T-helper 2 cell treated with Interferon-gamma antibody and Interleukin-4, amounts not matched to agents 5 μg/mL and 100 μg/mL, for 36 hours (primary cell): ENCODE measurements at regions not wholly inside any gene's neighbourhood (a gene's known extent, or its start where the extent isn't known, plus 50 kb on each side); places are given as distances from the start of the nearest gene placed in this dataset.

Source experiments
- DNase-seq: peaks from one replicate; pipeline ENCODE4 v3.0.0; 2021; ENCODE audit warnings: low spot score
- H3K27ac Mint-ChIP-seq: one replicate; pipeline ENCODE4 v1.8.0; 2021; ENCODE audit warnings: mild to moderate bottlenecking, mixed read lengths
- H3K27me3 Mint-ChIP-seq: one replicate; pipeline ENCODE4 v1.8.0; 2021; ENCODE audit warnings: low read depth, mixed read lengths
- H3K36me3 Mint-ChIP-seq: one replicate; pipeline ENCODE4 v1.8.0; 2021; ENCODE audit warnings: low read depth, mixed read lengths
- H3K4me1 Mint-ChIP-seq: one replicate; pipeline ENCODE4 v1.8.0; 2021; ENCODE audit warnings: low read depth, mixed read lengths
- H3K4me3 Mint-ChIP-seq: one replicate; pipeline ENCODE4 v1.8.0; 2022; ENCODE audit warnings: mild to moderate bottlenecking, moderate library complexity, mixed read lengths
- H3K9me3 Mint-ChIP-seq: one replicate; pipeline ENCODE4 v1.8.0; 2021; ENCODE audit warnings: mixed read lengths

GRCh38 chr11:19328586-19329311 lies 88.0 kb upstream of the E2F8 start:
- Mint-ChIP-seq H3K4me1 (no peaks in the 10 kb centered on the region), H3K27me3 (peaks cover 3% of the 10 kb centered on the region), H3K4me3 (no peak overlapping the region), H3K36me3 (no peaks in the 10 kb centered on the region), H3K9me3 (no peaks in the 10 kb centered on the region), H3K27ac (no peak overlapping the region)
- no peak for DNase-seq

- H3K9me3 Mint-ChIP-seq, result no peaks in the 10 kb centered on the region
- no peak overlapping the region for H3K27ac Mint-ChIP-seq
- no peak for DNase-seq
- peaks cover 7% of the 10 kb centered on the region for H3K27me3 Mint-ChIP-seq
- no peaks in the 10 kb centered on the region for H3K36me3 Mint-ChIP-seq
- no peak overlapping the region for H3K4me3 Mint-ChIP-seq
- H3K4me1 Mint-ChIP-seq, result no peaks in the 10 kb centered on the region
These were observed 86.5 kb upstream of the E2F8 start for GRCh38 chr11:19327280-19327679.

GRCh38 chr11:19326499-19326898 lies 85.8 kb upstream of the E2F8 start:
- Mint-ChIP-seq H3K4me1 (no peaks in the 10 kb centered on the region), H3K27ac (no peak overlapping the region), H3K36me3 (no peaks in the 10 kb centered on the region), H3K9me3 (no peaks in the 10 kb centered on the region), H3K4me3 (no peak overlapping the region), H3K27me3 (peaks cover 10% of the 10 kb centered on the region)
- no peak for DNase-seq

GRCh38 chr11:19323502-19323901 lies 82.8 kb upstream of the E2F8 start:
- H3K36me3 Mint-ChIP-seq, result no peaks in the 10 kb centered on the region
- H3K27me3 Mint-ChIP-seq, result peaks cover 10% of the 10 kb centered on the region
- no peaks in the 10 kb centered on the region for H3K4me1 Mint-ChIP-seq
- H3K27ac Mint-ChIP-seq, result no peak overlapping the region
- H3K4me3 Mint-ChIP-seq, result no peak overlapping the region
- DNase-seq, result no peak
- H3K9me3 Mint-ChIP-seq, result no peaks in the 10 kb centered on the region

- no peak for DNase-seq
- Mint-ChIP-seq H3K27me3 (peaks cover 10% of the 10 kb centered on the region), H3K9me3 (no peaks in the 10 kb centered on the region), H3K36me3 (no peaks in the 10 kb centered on the region), H3K4me3 (no peak overlapping the region), H3K4me1 (no peaks in the 10 kb centered on the region), H3K27ac (no peak overlapping the region)
These were observed 80.6 kb upstream of the E2F8 start for GRCh38 chr11:19321351-19321750.

- H3K4me1 Mint-ChIP-seq, result no peaks in the 10 kb centered on the region
- no peaks in the 10 kb centered on the region for H3K36me3 Mint-ChIP-seq
- H3K4me3 Mint-ChIP-seq, result no peak overlapping the region
- no peak for DNase-seq
- no peak overlapping the region for H3K27ac Mint-ChIP-seq
- H3K27me3 Mint-ChIP-seq, result peaks cover 10% of the 10 kb centered on the region
- no peaks in the 10 kb centered on the region for H3K9me3 Mint-ChIP-seq
These were observed 80.1 kb upstream of the E2F8 start for GRCh38 chr11:19320827-19321226.

GRCh38 chr11:19316434-19316833 lies 75.7 kb upstream of the E2F8 start:
- Mint-ChIP-seq H3K4me1 (no peaks in the 10 kb centered on the region), H3K36me3 (no peaks in the 10 kb centered on the region), H3K27ac (no peak overlapping the region), H3K4me3 (no peak overlapping the region), H3K9me3 (no peaks in the 10 kb centered on the region), H3K27me3 (peaks cover 3% of the 10 kb centered on the region)
- no peak for DNase-seq

- no peak for DNase-seq
- no peak overlapping the region for H3K4me3 Mint-ChIP-seq
- H3K27me3 Mint-ChIP-seq, result no peaks in the 10 kb centered on the region
- no peak overlapping the region for H3K27ac Mint-ChIP-seq
- no peaks in the 10 kb centered on the region for H3K36me3 Mint-ChIP-seq
- H3K4me1 Mint-ChIP-seq, result no peaks in the 10 kb centered on the region
- H3K9me3 Mint-ChIP-seq, result no peaks in the 10 kb centered on the region
These were observed 74.8 kb upstream of the E2F8 start for GRCh38 chr11:19315511-19315910.

- Mint-ChIP-seq H3K27me3 (no peaks in the 10 kb centered on the region), H3K27ac (no peak overlapping the region), H3K4me3 (no peak overlapping the region), H3K4me1 (no peaks in the 10 kb centered on the region), H3K36me3 (no peaks in the 10 kb centered on the region), H3K9me3 (no peaks in the 10 kb centered on the region)
- DNase-seq, result no peak
These were observed 72.4 kb upstream of the E2F8 start for GRCh38 chr11:19313140-19313539.

GRCh38 chr11:19311308-19312030 lies 70.7 kb upstream of the E2F8 start:
- no peak overlapping the region for H3K27ac Mint-ChIP-seq
- H3K4me1 Mint-ChIP-seq, result no peaks in the 10 kb centered on the region
- H3K9me3 Mint-ChIP-seq, result no peaks in the 10 kb centered on the region
- H3K36me3 Mint-ChIP-seq, result no peaks in the 10 kb centered on the region
- peak; percentile 7 for DNase-seq
- H3K4me3 Mint-ChIP-seq, result no peak overlapping the region
- H3K27me3 Mint-ChIP-seq, result no peaks in the 10 kb centered on the region

GRCh38 chr11:19307498-19307897 lies 66.8 kb upstream of the E2F8 start:
- H3K27ac Mint-ChIP-seq, result no peak overlapping the region
- H3K9me3 Mint-ChIP-seq, result no peaks in the 10 kb centered on the region
- no peak for DNase-seq
- no peaks in the 10 kb centered on the region for H3K4me1 Mint-ChIP-seq
- H3K4me3 Mint-ChIP-seq, result no peak overlapping the region
- no peaks in the 10 kb centered on the region for H3K27me3 Mint-ChIP-seq
- no peaks in the 10 kb centered on the region for H3K36me3 Mint-ChIP-seq

GRCh38 chr11:19306179-19306944 lies 65.6 kb upstream of the E2F8 start:
- Mint-ChIP-seq H3K36me3 (no peaks in the 10 kb centered on the region), H3K27me3 (peaks cover 6% of the 10 kb centered on the region), H3K9me3 (no peaks in the 10 kb centered on the region), H3K4me3 (no peak overlapping the region), H3K27ac (no peak overlapping the region), H3K4me1 (no peaks in the 10 kb centered on the region)
- no peak for DNase-seq

GRCh38 chr11:19301361-19301760 lies 60.6 kb upstream of the E2F8 start:
- no peak overlapping the region for H3K4me3 Mint-ChIP-seq
- DNase-seq, result no peak
- H3K27me3 Mint-ChIP-seq, result peaks cover 21% of the 10 kb centered on the region
- no peaks in the 10 kb centered on the region for H3K36me3 Mint-ChIP-seq
- no peaks in the 10 kb centered on the region for H3K4me1 Mint-ChIP-seq
- H3K9me3 Mint-ChIP-seq, result no peaks in the 10 kb centered on the region
- H3K27ac Mint-ChIP-seq, result no peak overlapping the region

- no peaks in the 10 kb centered on the region for H3K9me3 Mint-ChIP-seq
- H3K4me1 Mint-ChIP-seq, result no peaks in the 10 kb centered on the region
- peak overlapping the region; percentile 26 for H3K27ac Mint-ChIP-seq
These were observed 53.7 kb upstream of the E2F8 start for GRCh38 chr11:19294444-19294843.

More at GRCh38 chr11:19294444-19294843, 53.7 kb upstream of the E2F8 start:
- no peak for DNase-seq
- Mint-ChIP-seq H3K4me3 (no peak overlapping the region), H3K27me3 (peaks cover 23% of the 10 kb centered on the region), H3K36me3 (no peaks in the 10 kb centered on the region)
